Gastrocnemius medialis (tissue), 4 donors: ENCODE measurements at regions not wholly inside any gene's neighbourhood (a gene's known extent, or its start where the extent isn't known, plus 50 kb on each side); places are given as distances from the start of the nearest gene placed in this dataset.

ENCODE experiments used
- ATAC-seq, 2 donors: fragments of 150-250 bp; one replicate each; pipeline ENCODE4 v1.9.1; 2016
- DNase-seq, 2 donors: peaks; one replicate each; pipeline ENCODE4 v3.0.0-alpha.2; 2019
- H3K27ac ChIP-seq, 4 donors: fragments of 200-600 bp; sonication (generic); 1 replicate in 1 of 4; 2 replicates in 3 of 4; pipeline ENCODE4 v1.5.1; 2016 to 2018; ENCODE audit warnings: mild to moderate bottlenecking in 2 of 4, moderate library complexity in 1 of 4
- H3K27me3 ChIP-seq, 3 donors: fragments of 200-600 bp; sonication (generic) in 2 of 3; 1 replicate in 1 of 3; 2 replicates in 2 of 3; pipeline versions ENCODE4 v1.5.1 to v1.6.0; 2016 to 2019; ENCODE audit warnings: mild to moderate bottlenecking in 1 of 3, moderate library complexity in 1 of 3
- H3K36me3 ChIP-seq, 2 donors: fragments of 200-600 bp; sonication (generic) in 1 of 2; one replicate each; pipeline ENCODE4 v1.5.1; 2017 to 2018
- H3K4me1 ChIP-seq, 2 donors: fragments of 200-600 bp; sonication (generic) in 1 of 2; one replicate each; pipeline ENCODE4 v1.5.1; 2016 to 2017; ENCODE audit warnings: mild to moderate bottlenecking in 2 of 2
- H3K4me3 ChIP-seq, 4 donors: fragments of 200-600 bp; sonication (generic) in 3 of 4; 1 replicate in 1 of 4; 2 replicates in 3 of 4; pipeline ENCODE4 v1.5.1; 2016 to 2019; ENCODE audit warnings: mild to moderate bottlenecking in 2 of 4
- H3K9me3 ChIP-seq, 3 donors: fragments of 200-600 bp; sonication (generic) in 2 of 3; 1 replicate in 1 of 3; 2 replicates in 2 of 3; pipeline ENCODE4 v1.5.1; 2016 to 2019
- POLR2A ChIP-seq, 2 donors: fragments of 450-650 bp; IDR thresholded peaks; one replicate each; pipeline ENCODE4 v1.6.1; 2017; ENCODE audit warnings: antibody characterized with exemption in 2 of 2, mild to moderate bottlenecking in 2 of 2, moderate library complexity in 2 of 2
- in situ Hi-C, 4 donors: fragments of 200-750 bp; cut with MboI; loops; one replicate each; pipeline versions ENCODE4 v1.15.0 to v1.8.0; 2017; ENCODE audit warnings: low sequenced_read_pairs in 4 of 4
- intact Hi-C: fragments of 100-400 bp; cut with DNase I; formaldehyde crosslinking; loops from one replicate; pipeline ENCODE4 v1.15.1; 2023; ENCODE audit warnings: low total_unique reads
- TF ChIP-seq, protein P1 (sequence below), 5 experiments: fragments of 450-650 bp in 3 of 5; fragments of 200-600 bp in 2 of 5; sonication (generic) in 2 of 5; IDR thresholded peaks in 4 of 5; conservative IDR thresholded peaks in 1 of 5; 1 replicate in 4 of 5; 2 replicates in 1 of 5; pipeline ENCODE4 v1.5.1; 2016 to 2019; ENCODE audit warnings: antibody characterized with exemption in 5 of 5, mild to moderate bottlenecking in 3 of 5, moderate library complexity in 3 of 5

DNA sequence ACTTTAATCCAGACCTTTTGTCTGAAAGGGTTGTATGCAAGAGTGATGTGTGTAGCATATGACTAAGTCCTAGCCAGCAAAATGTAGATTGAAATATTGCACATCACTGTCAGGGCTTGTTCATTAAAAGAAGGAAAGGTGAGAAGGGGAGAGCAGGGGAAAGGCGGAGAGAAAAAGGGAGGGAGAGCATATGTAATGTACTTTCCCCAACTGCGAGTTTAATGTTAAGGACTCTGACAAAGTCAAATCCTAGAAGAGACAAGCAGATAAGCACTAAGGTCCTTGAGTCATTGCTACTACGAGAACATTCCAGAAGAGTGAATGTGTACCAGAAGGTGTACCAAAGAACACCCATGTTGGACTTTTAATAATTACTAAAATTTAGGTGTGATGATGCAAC lies 1336.7 kb downstream of the NSUN3 start:
- Histone ChIP-seq H3K27ac (no peak overlapping the region), H3K27me3 (no peaks in the 10 kb centered on the region), H3K4me3 (no peak overlapping the region), H3K36me3 (no peaks in the 10 kb centered on the region), H3K9me3 (no peaks in the 10 kb centered on the region), H3K4me1 (no peaks in the 10 kb centered on the region)
- TF ChIP-seq, protein P1, sequence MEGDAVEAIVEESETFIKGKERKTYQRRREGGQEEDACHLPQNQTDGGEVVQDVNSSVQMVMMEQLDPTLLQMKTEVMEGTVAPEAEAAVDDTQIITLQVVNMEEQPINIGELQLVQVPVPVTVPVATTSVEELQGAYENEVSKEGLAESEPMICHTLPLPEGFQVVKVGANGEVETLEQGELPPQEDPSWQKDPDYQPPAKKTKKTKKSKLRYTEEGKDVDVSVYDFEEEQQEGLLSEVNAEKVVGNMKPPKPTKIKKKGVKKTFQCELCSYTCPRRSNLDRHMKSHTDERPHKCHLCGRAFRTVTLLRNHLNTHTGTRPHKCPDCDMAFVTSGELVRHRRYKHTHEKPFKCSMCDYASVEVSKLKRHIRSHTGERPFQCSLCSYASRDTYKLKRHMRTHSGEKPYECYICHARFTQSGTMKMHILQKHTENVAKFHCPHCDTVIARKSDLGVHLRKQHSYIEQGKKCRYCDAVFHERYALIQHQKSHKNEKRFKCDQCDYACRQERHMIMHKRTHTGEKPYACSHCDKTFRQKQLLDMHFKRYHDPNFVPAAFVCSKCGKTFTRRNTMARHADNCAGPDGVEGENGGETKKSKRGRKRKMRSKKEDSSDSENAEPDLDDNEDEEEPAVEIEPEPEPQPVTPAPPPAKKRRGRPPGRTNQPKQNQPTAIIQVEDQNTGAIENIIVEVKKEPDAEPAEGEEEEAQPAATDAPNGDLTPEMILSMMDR (IDR thresholded peaks at IDR 0.05 in 4 of 5, conservative IDR thresholded peaks at IDR 0.05 in 1 of 5): no peak
- TF ChIP-seq POLR2A (IDR thresholded peaks at IDR 0.05): no peak
- no peak for DNase-seq
- in situ Hi-C loops (no loop called here), intact Hi-C loops (no loop called here)
- ATAC-seq: no peak

DNA sequence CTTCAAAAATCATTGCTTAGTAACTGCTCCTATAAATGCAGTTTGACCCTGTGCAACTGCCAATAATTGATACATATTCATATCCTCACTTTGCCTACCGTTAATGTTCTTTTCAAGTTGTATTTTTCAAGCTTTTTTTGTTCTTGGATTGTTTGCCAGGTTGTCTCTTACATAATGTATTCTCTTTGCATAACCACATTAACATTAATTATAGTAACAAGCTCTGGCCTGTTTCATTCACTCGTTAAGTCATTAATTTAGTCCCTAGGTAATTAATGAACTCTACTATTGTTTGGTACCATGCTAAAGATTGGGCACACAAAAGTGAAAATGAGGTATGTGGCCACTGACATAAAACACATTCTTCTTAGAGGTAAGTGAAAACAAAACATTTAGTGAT lies 1338.8 kb downstream of the NSUN3 start:
- no peak for ATAC-seq
- no peak for TF ChIP-seq POLR2A (IDR thresholded peaks at IDR 0.05)
- TF ChIP-seq, protein P1 (IDR thresholded peaks at IDR 0.05 in 4 of 5, conservative IDR thresholded peaks at IDR 0.05 in 1 of 5): no peak
- H3K27me3 ChIP-seq: no peaks in the 10 kb centered on the region
- H3K27ac ChIP-seq: no peak overlapping the region
- H3K36me3 ChIP-seq: no peaks in the 10 kb centered on the region
- no peak overlapping the region for H3K4me3 ChIP-seq
- no peaks in the 10 kb centered on the region for H3K4me1 ChIP-seq
- no peaks in the 10 kb centered on the region for H3K9me3 ChIP-seq
- in situ Hi-C loops: no loop called here
- DNase-seq: no peak
- intact Hi-C loops: no loop called here

DNA sequence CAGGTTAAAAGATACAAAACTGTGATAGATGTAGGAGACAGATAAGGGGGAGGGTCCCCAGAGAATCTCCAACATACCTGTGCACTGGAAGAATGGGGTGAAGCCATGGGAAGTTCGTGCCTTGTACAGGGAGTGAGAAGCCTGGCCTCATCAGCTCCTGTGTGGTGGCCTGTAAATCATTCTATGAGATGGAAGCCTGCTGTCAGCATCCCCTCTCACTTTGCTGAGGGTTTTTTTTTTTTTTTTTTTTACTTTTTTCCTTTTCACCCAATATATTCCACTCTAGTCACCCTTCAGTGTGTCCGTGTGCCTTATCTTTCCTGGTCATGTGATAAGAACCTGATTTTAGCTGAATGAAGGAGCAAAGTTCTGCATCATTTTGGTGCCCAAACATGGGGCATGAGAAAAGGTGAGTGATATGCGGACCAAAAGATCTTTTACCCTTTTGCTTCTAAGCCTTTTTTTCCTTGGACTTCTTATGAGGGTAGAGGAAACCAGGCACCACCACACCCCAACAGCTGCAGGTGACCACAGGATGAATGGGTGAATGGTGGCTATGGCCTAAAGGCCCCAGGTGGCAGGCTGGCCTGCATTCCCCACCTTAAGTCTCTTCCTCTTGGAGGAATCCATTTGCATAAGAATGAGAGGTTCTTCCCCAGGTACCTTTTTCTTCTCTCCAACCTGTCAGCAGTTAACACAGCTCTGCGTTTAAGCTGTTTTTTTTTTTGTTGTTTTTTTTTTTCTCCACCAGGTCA lies 1345.0 kb downstream of the NSUN3 start:
- no peaks in the 10 kb centered on the region for H3K36me3 ChIP-seq
- H3K27ac ChIP-seq: no peak overlapping the region
- H3K4me3 ChIP-seq: no peak overlapping the region
- DNase-seq: no peak
- TF ChIP-seq, protein P1 (IDR thresholded peaks at IDR 0.05 in 4 of 5, conservative IDR thresholded peaks at IDR 0.05 in 1 of 5): no peak
- no peak for TF ChIP-seq POLR2A (IDR thresholded peaks at IDR 0.05)
- intact Hi-C loops (no loop called here), in situ Hi-C loops (no loop called here)
- ATAC-seq: no peak
- no peaks in the 10 kb centered on the region for H3K4me1 ChIP-seq
- H3K27me3 ChIP-seq: no peaks in the 10 kb centered on the region
- no peaks in the 10 kb centered on the region for H3K9me3 ChIP-seq

DNA sequence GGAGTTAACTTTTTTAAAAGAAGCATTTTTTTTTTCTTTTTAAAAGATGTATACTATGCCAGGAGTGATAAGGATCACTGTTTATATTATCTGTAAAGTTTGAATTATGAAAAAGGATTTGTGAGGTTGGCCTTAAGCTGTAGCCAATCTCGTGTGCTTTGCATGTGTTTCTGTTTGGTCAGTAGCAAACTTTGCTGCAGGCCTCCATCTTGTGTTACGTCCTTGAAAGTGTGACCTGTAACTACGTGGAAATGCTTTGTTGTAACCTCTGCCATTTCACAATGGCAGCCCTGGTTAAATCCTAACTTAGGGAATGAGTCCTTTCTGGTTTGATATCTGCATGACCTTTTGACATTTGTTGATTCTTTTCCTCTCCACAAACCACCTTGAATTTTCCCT lies 1345.6 kb downstream of the NSUN3 start:
- no peaks in the 10 kb centered on the region for H3K4me1 ChIP-seq
- H3K36me3 ChIP-seq: no peaks in the 10 kb centered on the region
- no peaks in the 10 kb centered on the region for H3K9me3 ChIP-seq
- H3K4me3 ChIP-seq: no peak overlapping the region
- TF ChIP-seq, protein P1 (IDR thresholded peaks at IDR 0.05 in 4 of 5, conservative IDR thresholded peaks at IDR 0.05 in 1 of 5): no peak
- TF ChIP-seq POLR2A (IDR thresholded peaks at IDR 0.05): no peak
- no peaks in the 10 kb centered on the region for H3K27me3 ChIP-seq
- ATAC-seq (no peak), DNase-seq (no peak)
- in situ Hi-C loops (no loop called here), intact Hi-C loops (no loop called here)
- H3K27ac ChIP-seq: no peak overlapping the region

DNA sequence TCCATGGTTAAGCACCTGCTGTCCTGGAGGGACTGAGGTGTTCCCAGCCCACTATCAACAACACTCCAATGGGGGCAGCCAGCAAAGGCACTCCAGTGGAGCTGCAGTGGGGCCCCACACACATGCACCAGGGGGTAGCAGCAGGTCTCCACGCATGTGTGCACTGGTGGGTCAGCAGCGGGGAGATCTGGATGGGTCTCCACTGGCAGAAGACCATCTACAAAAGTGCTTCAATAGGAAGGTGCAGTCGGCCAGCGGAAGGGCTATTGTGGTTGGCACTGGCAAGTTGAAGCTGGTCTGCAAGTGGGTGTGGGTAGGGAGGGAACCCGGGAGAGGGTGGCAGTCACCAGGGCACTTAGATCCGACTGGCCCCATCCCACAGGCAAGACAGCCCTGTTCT lies 1355.4 kb downstream of the NSUN3 start:
- H3K27me3 ChIP-seq: no peaks in the 10 kb centered on the region
- in situ Hi-C loops (no loop called here), intact Hi-C loops (no loop called here)
- ATAC-seq (no peak), DNase-seq (no peak)
- H3K9me3 ChIP-seq: no peaks in the 10 kb centered on the region
- no peak overlapping the region for H3K4me3 ChIP-seq
- no peaks in the 10 kb centered on the region for H3K36me3 ChIP-seq
- H3K27ac ChIP-seq: no peak overlapping the region
- TF ChIP-seq, protein P1 (IDR thresholded peaks at IDR 0.05 in 4 of 5, conservative IDR thresholded peaks at IDR 0.05 in 1 of 5): no peak
- TF ChIP-seq POLR2A (IDR thresholded peaks at IDR 0.05): no peak
- no peaks in the 10 kb centered on the region for H3K4me1 ChIP-seq
